ENCODE measurements at regions not wholly inside any gene's neighbourhood (a gene's known extent, or its start where the extent isn't known, plus 50 kb on each side); places are given as distances from the start of the nearest gene placed in this dataset.

GRCh38 chr17:70332356-70333210 is 163.3 kb downstream of the KCNJ2 start:
- TF ChIP-seq CTCF (IDR thresholded peaks at IDR 0.05; ENCODE audit: partially characterized antibody, unreplicated experiment): no peak
- no peak overlapping the region for H3K27ac Mint-ChIP-seq (ENCODE audit: unreplicated experiment)
- no peak overlapping the region for H3K4me3 Mint-ChIP-seq (ENCODE audit: unreplicated experiment)
- no peak for DNase-seq
- H3K27me3 Mint-ChIP-seq (ENCODE audit: unreplicated experiment): no peaks in the 10 kb centered on the region
- no peaks in the 10 kb centered on the region for H3K36me3 Mint-ChIP-seq (ENCODE audit: unreplicated experiment)
- H3K4me1 Mint-ChIP-seq (ENCODE audit: low read depth, unreplicated experiment): no peaks in the 10 kb centered on the region
- peaks cover 4% of the 10 kb centered on the region for H3K9me3 Mint-ChIP-seq (ENCODE audit: unreplicated experiment)

- Mint-ChIP-seq H3K9me3 (ENCODE audit: unreplicated experiment) (no peaks in the 10 kb centered on the region), H3K4me1 (ENCODE audit: low read depth, unreplicated experiment) (no peaks in the 10 kb centered on the region), H3K27me3 (ENCODE audit: unreplicated experiment) (no peaks in the 10 kb centered on the region)
Observed at GRCh38 chr17:70336411-70336810, 167.1 kb downstream of the KCNJ2 start.

GRCh38 chr17:70338946-70339354 is 169.6 kb downstream of the KCNJ2 start:
- no peak for TF ChIP-seq CTCF (IDR thresholded peaks at IDR 0.05; ENCODE audit: partially characterized antibody, unreplicated experiment)
- H3K9me3 Mint-ChIP-seq (ENCODE audit: unreplicated experiment): peaks cover 2% of the 10 kb centered on the region
- no peaks in the 10 kb centered on the region for H3K27me3 Mint-ChIP-seq (ENCODE audit: unreplicated experiment)
- no peak overlapping the region for H3K27ac Mint-ChIP-seq (ENCODE audit: unreplicated experiment)
- H3K4me1 Mint-ChIP-seq (ENCODE audit: low read depth, unreplicated experiment): no peaks in the 10 kb centered on the region
- H3K4me3 Mint-ChIP-seq (ENCODE audit: unreplicated experiment): no peak overlapping the region
- no peak for DNase-seq
- H3K36me3 Mint-ChIP-seq (ENCODE audit: unreplicated experiment): no peaks in the 10 kb centered on the region

More at GRCh38 chr17:70336411-70336810, 167.1 kb downstream of the KCNJ2 start:
- H3K36me3 Mint-ChIP-seq (ENCODE audit: unreplicated experiment): no peaks in the 10 kb centered on the region
- no peak for DNase-seq
- no peak overlapping the region for H3K27ac Mint-ChIP-seq (ENCODE audit: unreplicated experiment)
- no peak overlapping the region for H3K4me3 Mint-ChIP-seq (ENCODE audit: unreplicated experiment)
- no peak for TF ChIP-seq CTCF (IDR thresholded peaks at IDR 0.05; ENCODE audit: partially characterized antibody, unreplicated experiment)

- H3K36me3 Mint-ChIP-seq (ENCODE audit: unreplicated experiment): no peaks in the 10 kb centered on the region
- no peak for TF ChIP-seq CTCF (IDR thresholded peaks at IDR 0.05; ENCODE audit: partially characterized antibody, unreplicated experiment)
- H3K9me3 Mint-ChIP-seq (ENCODE audit: unreplicated experiment): peaks cover 2% of the 10 kb centered on the region
- peaks cover under 1% of the 10 kb centered on the region for H3K4me1 Mint-ChIP-seq (ENCODE audit: low read depth, unreplicated experiment)
- H3K27ac Mint-ChIP-seq (ENCODE audit: unreplicated experiment): no peak overlapping the region
- no peaks in the 10 kb centered on the region for H3K27me3 Mint-ChIP-seq (ENCODE audit: unreplicated experiment)
- no peak overlapping the region for H3K4me3 Mint-ChIP-seq (ENCODE audit: unreplicated experiment)
- no peak for DNase-seq
Observed at GRCh38 chr17:70343114-70343513, 173.8 kb downstream of the KCNJ2 start.

- Mint-ChIP-seq H3K36me3 (ENCODE audit: unreplicated experiment) (no peaks in the 10 kb centered on the region), H3K27ac (ENCODE audit: unreplicated experiment) (no peak overlapping the region), H3K9me3 (ENCODE audit: unreplicated experiment) (peaks cover 2% of the 10 kb centered on the region), H3K27me3 (ENCODE audit: unreplicated experiment) (no peaks in the 10 kb centered on the region), H3K4me3 (ENCODE audit: unreplicated experiment) (no peak overlapping the region), H3K4me1 (ENCODE audit: low read depth, unreplicated experiment) (peaks cover 2% of the 10 kb centered on the region)
- no peak for TF ChIP-seq CTCF (IDR thresholded peaks at IDR 0.05; ENCODE audit: partially characterized antibody, unreplicated experiment)
- DNase-seq: no peak
Observed at GRCh38 chr17:70344386-70345060, 175.2 kb downstream of the KCNJ2 start.

All from glutamatergic neuron (in vitro differentiated cells).